Head of caudate nucleus (tissue), 42 donors: ENCODE measurements at regions not wholly inside any gene's neighbourhood (a gene's known extent, or its start where the extent isn't known, plus 50 kb on each side); places are given as distances from the start of the nearest gene placed in this dataset.
A peak's percentile ranks its signal among the peaks of the same experiment; 100 is the strongest.

Experiments
- DNase-seq, 42 donors: peaks; one replicate each; pipeline versions ENCODE4 v3.0.0 to v3.0.0-alpha.2; 2020 to 2021; ENCODE audit warnings: mixed read lengths in 7 of 42
- intact Hi-C: fragments of 100-400 bp; cut with DNase I; formaldehyde crosslinking; loops from one replicate; pipeline ENCODE4 v1.15.0; 2022

GRCh38 chr7:130891254-130892094 is 157.5 kb upstream of the KLF14 start:
- intact Hi-C loops = loop anchor here (10.0 kb wide), 1 partner anchor 533 kb away; no protein-coding TSS in a partner anchor
- DNase-seq = peak in 2 of 42 donors; percentile 34 to 55

GRCh38 chr7:130893441-130893894 is 159.5 kb upstream of the KLF14 start:
- peak in 12 of 42 donors; percentile 31 to 79 (median 58) for DNase-seq
- intact Hi-C loops = loop anchor here (10.0 kb wide), 1 partner anchor 531 kb away; no protein-coding TSS in a partner anchor

- intact Hi-C loops = loop anchor here (10.0 kb wide), 1 partner anchor 530 kb away; no protein-coding TSS in a partner anchor
- DNase-seq = peak in 15 of 42 donors; percentile 29 to 83 (median 54)
These were observed 160.3 kb upstream of the KLF14 start for GRCh38 chr7:130894146-130894908.

- intact Hi-C loops = loop anchor here (5.0 to 10.0 kb wide), 2 partner anchors 112 to 530 kb away; no protein-coding TSS in a partner anchor
- DNase-seq = peak in 3 of 42 donors; percentile 14 to 37 (median 15)
These were observed 161.1 kb upstream of the KLF14 start for GRCh38 chr7:130894909-130895750.

- peak in 3 of 42 donors; percentile 14 to 40 (median 14) for DNase-seq
- intact Hi-C loops = loop anchor here (5.0 to 10.0 kb wide), 2 partner anchors 111 to 529 kb away; no protein-coding TSS in a partner anchor
These were observed 162.3 kb upstream of the KLF14 start for GRCh38 chr7:130896051-130896881.

GRCh38 chr7:130896898-130897514 is 163.0 kb upstream of the KLF14 start:
- intact Hi-C loops = loop anchor here (5.0 to 10.0 kb wide), 2 partner anchors 110 to 528 kb away; no protein-coding TSS in a partner anchor
- peak; percentile 72 to 92 (median 84) for DNase-seq

GRCh38 chr7:130897515-130898419 is 163.8 kb upstream of the KLF14 start:
- intact Hi-C loops = loop anchor here (5.0 to 10.0 kb wide), 2 partner anchors 110 to 527 kb away; no protein-coding TSS in a partner anchor
- DNase-seq = peak in 4 of 42 donors; percentile 17 to 35 (median 18)

- intact Hi-C loops = loop anchor here (5.0 to 10.0 kb wide), 2 partner anchors 108 to 526 kb away; no protein-coding TSS in a partner anchor
These were observed 165.1 kb upstream of the KLF14 start for GRCh38 chr7:130899071-130899560.

GRCh38 chr7:130899638-130900401 is 165.8 kb upstream of the KLF14 start:
- DNase-seq = peak in 3 of 42 donors; percentile 12 to 34 (median 13)
- intact Hi-C loops = loop anchor here (5.0 to 10.0 kb wide), 2 partner anchors 107 to 525 kb away; no protein-coding TSS in a partner anchor

More at GRCh38 chr7:130899071-130899560, 165.1 kb upstream of the KLF14 start:
- peak in 2 of 42 donors; percentile 6 to 20 for DNase-seq

GRCh38 chr7:130900471-130901076 is 166.6 kb upstream of the KLF14 start:
- intact Hi-C loops = no loop called here
- DNase-seq = peak in 3 of 42 donors; percentile 6 to 29 (median 10)

GRCh38 chr7:130901209-130901783 is 167.3 kb upstream of the KLF14 start:
- intact Hi-C loops = no loop called here
- peak in 38 of 42 donors; percentile 41 to 90 (median 67) for DNase-seq

- peak in 3 of 42 donors; percentile 3 to 31 (median 13) for DNase-seq
- intact Hi-C loops = no loop called here
These were observed 168.8 kb upstream of the KLF14 start for GRCh38 chr7:130902755-130903357.

- DNase-seq = peak in 2 of 42 donors; percentile 6 to 29
- intact Hi-C loops = no loop called here
These were observed 169.5 kb upstream of the KLF14 start for GRCh38 chr7:130903358-130903974.
